NCI-H1930 (cell line): ENCODE measurements at regions not wholly inside any gene's neighbourhood (a gene's known extent, or its start where the extent isn't known, plus 50 kb on each side); places are given as distances from the start of the nearest gene placed in this dataset.
"Not testable (repeated sequence)": the region's sequence is repeated elsewhere in the genome, so short reads cannot be mapped to it uniquely, and the experiment has no call there.

Experiments
- DNase-seq, 2 experiments: peaks; one replicate each; lab custom pipeline; 2025; lab: John Stamatoyannopoulos, UW

DNA sequence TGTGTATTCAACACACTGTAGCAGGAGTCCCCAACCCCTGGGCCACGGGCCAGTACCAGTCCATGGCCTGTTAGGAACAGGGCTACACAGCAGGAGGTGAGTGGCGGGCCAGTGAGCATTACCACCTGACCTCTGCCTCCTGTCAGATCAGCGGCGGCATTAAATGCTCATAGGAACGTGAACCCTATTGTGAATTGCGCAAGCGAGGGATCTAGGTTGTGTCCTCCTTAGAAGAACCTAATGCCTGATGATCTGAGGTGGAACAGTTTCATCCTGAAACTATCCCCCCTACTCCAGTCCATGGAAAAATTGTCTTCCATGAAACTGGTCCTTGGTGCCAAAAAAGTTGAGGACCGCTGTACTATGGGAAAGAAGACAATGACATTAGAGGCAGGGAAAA is 386.9 kb downstream of the PREX1 start:
- no peak for DNase-seq

DNA sequence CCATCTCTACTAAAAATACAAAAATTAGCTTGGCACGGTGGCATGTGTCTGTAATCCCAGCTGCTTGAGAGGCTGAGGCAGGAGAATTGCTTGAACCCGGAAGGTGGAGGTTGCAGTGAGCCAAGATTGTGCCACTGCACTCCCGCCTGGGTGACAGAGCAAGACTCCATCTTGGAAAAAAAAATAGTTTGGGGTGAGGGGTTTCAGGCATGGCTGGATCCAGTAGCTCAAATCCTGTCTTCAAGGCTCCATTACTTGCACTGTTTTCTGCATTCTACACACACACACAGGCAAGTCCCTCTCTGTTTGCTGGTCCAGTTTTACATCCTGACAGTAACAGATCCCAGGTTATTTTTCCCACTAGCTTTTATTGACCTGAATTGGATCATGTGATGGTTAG is 387.5 kb downstream of the PREX1 start:
- not testable (repeated sequence) for DNase-seq

DNA sequence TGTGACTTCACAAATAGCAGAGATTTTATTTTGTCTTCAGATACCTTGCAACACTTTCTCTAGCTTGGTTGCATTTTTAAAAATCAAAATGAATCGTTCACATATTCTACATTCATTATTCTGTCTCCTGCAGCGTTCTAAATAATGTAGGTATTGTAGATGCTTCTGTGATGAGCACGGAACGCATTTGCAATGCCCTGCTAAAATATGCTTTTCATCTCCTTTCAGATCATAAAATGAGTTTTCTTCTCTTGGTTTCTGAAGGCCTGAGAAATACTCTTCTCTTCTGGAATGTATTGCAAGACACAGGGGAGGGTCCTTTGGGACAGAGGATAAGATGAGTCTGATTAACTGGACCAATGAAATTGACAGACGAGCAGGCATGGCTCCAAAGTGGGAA is 390.7 kb downstream of the PREX1 start:
- DNase-seq: no peak

DNA sequence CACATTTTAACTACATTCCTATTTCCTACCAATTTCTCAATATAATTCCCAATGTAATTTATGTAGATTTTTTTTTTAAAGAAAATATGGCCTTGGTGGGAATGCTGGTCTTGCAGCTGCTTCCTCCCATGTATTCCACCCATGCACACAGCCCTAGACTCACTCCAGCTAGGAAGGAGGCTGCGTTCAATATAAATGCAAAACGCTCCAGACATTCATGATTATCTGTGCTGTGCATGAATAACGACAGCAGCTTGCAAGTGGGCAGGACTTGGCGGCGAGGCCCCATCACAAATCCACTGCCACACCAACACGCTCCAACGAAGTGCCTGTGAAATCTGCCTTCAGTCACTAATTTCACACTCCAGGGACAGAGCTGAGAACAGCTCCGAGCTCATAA is 391.2 kb downstream of the PREX1 start:
- DNase-seq: not testable (repeated sequence)

DNA sequence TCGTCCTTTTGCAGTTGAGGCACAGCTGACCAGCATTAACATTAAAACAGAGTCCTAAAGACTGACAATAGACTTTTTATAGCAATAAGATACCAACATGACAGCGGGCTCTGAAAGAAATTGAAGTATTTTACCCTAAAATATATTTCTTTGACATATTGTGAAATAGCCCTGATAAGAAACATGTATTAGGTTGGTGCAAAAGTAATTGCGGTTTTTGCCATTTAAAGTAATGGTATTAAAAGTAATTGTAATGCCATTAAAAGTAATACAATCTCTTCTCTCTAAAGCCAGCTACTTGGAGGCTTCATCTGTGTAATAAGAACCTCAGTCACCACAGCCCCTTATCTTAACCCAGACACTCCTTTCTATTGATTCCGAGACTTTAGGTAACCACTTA is 394.6 kb downstream of the PREX1 start:
- no peak for DNase-seq

DNA sequence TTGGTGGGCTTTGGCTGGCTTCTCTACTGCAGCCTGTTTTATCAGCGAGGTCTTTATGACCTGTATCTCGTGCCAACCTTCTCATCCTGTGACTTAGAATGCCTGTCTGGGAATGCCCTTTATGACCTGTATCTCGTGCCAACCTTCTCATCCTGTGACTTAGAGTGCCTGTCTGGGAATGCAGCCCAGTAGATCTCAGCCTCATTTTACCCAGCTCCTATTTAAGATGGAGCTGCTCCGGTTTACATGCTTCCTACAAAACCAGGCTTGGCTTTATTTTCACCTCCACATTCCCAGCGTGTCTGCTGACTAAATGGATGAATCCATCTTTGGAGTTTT is 395.3 kb downstream of the PREX1 start:
- DNase-seq: no peak

DNA sequence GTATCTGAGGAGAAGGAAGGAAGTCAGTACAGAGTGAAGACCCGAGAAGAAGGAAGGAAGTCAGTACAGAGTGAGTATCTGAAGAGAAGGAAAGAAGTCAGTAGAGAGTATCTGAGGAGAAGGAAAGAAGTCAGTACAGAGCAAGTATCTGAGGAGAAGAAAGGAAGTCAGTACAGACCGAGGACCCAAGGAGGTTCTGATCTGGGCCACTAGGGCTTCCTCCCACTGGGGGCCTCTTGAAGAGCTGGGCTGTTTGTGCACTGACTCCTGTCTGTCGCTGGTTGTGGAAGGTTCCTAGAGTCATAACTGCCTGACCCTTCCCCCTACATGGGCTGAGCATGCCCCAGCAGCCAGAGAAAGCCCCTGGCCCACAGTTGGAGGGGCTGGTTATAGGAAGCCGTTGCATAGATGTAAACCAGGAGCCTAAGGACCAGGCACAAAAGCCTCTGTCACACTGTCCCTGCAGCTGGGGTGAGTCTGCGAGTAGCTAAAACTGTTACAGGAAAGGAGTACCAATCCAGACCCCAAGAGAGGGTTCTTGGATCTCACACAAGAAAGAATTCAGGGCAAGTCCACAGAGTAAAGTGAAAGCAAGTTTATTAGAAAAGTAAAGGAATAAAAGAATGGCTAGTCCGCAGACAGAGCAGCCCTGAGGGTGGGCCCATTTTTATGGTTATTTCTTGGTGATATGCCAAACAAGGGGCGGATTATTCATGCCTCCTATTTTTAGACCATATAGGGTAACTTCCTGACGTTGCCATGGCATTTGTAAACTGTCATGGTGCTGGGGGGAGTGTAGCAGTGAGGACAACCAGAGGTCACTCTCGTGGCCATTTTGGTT is 395.9 kb downstream of the PREX1 start:
- DNase-seq: no peak

DNA sequence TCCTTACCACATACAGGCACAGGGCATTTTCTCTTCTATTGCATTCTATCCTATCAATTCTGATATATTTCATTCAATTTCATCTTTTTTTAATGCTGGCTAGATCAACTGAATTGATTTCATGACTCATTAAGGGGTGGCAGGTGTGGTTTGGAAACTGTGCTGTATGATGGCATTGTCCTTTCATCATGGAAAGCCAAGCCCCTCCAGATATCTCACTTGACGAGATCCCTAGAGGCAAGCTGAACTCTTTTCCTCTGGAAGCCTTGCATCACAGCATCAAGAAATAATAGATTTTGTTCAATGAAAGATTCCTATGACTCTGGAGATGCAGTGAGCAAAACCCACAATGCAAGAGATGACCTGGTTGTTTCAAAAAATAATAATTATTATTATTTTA is 401.2 kb downstream of the PREX1 start:
- DNase-seq: no peak

DNA sequence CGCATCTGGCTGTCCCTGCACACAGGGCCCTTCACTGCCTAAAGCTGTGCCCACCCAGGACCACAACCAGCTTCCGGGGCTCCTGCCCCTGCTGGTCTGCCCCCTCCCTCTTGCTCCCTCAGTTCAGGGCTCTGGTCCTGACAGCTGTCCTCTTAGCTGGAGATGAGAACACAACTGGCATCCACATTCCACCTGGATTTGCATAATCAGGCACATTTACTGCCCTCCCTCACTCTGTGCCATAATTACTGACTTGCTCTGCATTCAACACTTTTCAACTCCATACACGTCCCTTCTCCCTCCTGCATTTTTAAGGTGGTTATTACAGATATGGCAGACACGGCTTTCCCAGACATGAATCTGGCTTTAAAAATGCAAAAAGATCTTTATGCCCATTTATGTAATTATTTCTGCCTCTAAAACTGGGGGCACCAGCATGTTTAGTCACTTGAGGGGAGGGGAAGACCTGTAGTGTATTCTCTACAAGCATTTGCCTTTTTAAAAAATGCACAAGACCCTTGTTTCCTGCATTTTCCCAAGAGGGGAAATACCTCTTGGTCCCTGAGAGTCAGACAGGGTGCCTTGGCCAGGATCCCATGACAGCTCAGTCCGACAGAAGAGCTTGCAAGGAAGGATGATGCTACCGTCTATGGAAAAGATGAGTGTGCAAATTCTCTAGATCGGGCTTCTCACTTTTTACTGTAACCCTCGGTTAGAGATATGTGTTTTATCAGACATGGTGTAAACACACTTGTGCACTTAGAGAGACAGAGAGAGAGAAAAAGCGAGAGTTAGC is 401.8 kb downstream of the PREX1 start:
- no peak for DNase-seq

DNA sequence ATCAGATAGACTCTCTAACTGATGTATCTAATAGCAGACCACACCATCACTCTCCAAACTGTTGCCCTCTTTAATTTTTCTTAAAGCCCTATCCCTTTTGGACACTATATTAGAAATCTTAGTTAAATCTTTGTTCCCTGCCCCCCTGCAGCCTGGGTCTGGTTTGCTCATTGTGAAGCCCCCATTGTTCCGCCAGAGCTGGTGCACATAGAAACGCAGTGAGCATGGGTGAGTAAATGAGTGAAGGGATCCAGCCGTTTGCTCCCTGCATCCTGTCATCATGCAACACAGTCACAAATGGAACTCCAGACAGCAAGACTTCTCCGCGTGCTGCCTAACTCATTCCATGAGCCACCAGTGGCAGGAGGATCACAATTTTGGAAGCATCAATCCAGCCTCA is 402.5 kb downstream of the PREX1 start:
- DNase-seq: no peak

DNA sequence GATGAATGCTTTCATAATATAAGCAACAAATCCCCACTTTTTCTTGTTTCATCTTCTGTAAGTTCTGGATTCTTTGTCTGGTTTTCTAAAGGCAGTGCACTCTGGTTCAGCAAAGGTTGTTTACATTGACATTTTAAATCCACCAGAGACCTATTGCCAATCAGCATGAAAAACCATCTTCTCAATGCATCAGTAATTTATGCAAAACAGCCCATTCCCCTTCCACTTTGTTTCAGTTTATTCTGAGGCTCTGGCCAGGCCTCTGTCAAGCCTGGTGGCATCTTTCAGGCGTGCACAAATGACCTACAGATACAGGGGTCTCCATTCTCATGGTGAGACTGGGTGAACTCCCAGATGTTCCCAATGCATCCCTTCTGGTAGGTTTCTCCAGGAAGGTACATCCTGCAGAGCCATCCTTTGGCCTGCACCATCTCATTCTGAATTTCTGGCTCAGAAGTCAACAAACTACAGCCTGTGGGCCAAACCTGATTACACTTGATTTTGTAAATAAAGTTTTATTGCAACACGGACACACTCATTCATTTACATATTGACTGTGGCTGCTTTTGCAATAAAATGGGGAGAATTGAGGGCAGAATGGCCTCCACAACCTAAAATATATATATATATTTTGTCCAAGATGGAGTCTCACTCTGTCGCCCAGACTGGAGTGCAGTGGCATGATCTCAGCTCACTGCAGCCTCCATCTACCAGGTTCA is 405.4 kb downstream of the PREX1 start:
- DNase-seq: no peak

DNA sequence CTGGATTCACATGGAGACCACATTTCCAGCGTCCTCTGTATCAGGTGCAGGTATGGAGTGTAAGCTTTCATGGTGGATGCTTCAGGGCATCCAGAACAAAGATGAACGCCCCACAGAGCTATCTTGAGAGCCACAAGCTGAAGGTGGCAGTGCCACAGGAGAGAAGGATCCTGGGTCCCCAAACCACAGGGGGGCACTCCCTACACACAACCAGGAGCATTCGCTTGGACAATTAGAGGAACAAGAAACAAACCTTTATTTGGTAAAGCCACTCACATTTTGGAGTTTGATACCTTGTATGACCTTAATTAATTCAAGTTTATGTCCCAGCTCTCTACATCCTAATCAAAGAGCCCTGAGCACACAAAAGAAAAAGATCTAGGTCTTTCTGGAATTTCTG is 406.3 kb downstream of the PREX1 start:
- DNase-seq: no peak

DNA sequence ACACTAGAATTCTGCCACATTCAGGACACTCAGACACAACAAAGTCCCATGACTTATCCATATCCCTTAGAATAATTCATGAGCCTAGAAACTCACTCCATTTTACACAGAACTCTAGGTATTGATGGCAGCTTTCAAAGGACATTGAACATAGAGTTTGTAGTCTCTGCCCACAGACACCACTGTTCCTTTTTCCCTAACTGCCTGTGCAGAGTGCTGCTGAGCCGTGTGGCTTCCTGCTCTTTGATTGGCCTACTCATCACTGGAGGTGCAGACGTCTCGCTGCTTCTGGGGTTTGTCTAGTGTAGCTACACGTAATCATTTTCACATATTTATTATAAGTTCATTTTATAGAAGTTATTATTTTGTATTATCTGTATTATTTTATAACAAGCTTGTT is 407.6 kb downstream of the PREX1 start:
- DNase-seq: no peak

DNA sequence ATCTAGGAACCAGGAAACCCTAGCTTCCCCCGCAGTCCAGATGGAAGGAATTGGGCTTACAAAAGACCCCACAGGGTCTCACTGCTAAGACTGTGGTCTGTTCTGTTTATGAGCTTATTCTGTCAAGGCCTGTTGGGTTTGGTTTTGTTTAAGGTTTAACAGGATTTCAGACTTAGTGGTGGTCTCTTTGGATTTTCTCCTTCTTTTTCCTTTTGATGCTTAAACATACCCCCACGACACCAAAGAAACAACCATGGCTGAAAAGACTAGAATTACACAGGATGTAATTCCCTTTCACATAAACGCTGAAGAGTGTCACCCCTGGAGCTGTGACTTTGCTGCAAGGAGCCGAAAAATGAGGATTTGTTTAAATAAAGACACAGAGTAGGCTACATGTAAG is 408.6 kb downstream of the PREX1 start:
- DNase-seq: no peak

DNA sequence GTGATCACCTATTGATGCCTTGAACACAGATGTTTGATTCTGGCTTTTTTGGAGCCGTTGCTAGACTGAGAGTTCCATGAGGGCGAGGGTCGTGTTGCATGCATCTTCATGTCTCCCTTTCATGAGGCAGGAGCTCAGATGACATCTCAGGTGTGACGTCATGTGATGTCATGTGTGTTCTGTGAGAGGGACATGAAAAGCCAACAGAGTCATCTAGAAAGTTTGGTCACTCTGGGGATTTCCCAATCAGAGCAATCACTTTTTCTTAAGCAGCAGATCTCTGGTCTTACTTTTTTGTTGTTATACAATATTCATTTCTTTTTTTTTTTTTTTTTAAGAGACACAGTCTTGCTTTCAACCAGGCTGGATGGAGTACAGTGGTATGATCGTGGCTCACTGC is 411.8 kb downstream of the PREX1 start:
- no peak for DNase-seq

DNA sequence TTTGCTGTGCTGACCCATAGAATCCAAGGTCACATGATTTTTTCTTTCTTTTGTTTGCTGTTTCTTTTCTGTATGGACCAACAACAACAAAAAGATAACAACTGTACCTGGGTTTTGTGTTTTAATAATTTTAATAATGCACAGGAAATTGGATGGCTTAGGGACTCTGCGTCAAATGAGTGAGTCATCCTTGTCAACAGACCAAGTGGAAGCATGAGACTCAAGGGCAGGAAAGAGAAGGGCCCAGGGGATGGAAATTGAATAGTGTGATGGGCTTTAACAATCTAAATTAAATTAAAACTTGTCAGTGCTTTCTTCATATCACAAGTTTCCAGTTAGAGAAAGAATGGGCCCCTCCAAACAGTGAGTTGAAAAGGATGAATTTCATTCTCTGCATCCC is 413.0 kb downstream of the PREX1 start:
- DNase-seq: no peak

DNA sequence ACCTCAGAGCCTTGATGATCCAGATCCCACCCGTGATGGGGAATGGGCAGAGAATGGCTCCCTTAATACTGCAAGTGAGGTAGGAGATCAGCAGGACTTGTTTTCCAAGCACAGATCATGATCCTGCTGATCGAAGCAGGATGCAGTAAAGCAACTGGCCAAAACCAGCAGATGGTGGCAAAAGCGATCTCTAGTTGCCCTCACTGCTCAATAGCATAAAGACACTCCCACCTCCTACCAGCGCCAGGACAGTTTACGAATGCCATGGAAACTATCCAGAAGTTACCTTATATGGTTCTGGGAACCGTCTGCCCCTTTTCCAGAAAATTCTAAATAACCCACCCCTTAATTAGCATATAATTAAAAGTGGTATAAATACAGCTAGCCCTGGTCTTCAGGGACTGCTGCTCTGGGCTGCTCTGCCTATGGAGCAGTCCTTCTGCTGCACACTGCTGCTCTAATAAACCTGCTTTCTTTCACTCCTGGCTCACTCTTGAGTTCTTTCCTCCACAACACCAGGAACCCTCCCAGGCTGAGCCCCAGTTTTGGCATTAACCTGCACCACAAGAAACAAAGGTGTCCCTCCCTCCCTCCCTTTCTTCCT is 415.8 kb downstream of the PREX1 start:
- no peak for DNase-seq

DNA sequence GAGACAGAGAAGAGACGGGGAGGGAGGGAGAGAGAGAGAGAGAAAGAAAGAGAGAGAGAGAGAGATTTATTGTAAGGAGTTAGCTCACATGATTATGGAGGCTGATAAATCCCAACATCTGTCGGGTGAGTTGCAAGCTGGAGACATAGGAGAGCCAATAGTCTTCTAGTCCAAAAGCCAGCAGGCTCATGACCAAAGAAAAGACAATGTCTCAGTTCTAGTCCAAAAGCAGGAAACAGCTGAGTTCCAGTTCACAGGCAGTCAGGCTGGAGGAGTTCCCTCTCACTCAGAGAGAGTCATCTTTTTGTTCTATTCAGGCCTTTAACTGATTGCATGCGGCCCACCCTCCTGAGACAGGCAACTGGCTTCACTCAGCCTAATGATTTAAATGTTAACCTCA is 416.6 kb downstream of the PREX1 start:
- DNase-seq: no peak

DNA sequence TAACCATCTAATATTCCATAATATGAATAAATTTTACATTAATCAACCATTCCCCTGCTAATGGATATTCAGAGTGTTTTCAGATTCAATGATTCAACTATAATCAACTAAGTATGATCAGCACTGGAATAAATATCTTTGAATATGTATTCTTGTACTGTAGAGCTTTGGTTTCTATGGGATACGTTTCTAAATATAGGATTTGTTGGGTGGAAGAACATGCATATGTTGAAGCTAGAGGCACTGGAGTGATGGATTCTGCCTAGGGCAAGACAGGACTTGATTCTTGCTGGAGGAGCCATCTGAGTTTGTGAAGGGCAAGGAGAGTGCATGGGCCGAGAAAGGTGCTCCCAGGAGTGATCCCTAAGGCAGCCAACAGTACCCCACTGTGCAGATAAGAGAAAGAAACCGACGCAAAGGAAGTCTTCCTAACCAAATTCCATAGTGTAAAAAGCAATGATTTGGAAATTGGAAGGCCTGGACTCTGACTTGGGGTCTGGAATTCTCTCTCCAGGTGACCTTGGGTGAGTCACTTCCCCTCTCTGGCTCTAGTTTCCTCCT is 418.7 kb downstream of the PREX1 start:
- DNase-seq: no peak

DNA sequence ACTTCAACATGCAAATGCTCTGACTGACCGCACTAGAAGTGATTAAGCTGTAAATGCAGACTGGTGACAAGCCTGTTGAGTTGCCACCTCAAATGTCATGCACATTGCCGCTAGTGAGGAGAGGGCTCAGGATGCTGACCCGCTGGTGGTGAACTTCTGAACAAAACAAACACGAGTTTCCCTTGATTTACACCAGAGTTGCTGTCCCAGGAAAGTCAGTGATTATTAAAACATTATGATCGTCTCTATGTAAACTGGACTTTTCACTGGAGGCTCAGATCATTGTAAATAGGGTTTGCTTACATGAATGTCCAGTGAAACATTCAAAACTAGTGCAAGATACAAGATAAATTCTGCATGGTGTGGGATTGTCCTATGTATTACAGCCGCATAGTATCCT is 420.1 kb downstream of the PREX1 start:
- DNase-seq: no peak

DNA sequence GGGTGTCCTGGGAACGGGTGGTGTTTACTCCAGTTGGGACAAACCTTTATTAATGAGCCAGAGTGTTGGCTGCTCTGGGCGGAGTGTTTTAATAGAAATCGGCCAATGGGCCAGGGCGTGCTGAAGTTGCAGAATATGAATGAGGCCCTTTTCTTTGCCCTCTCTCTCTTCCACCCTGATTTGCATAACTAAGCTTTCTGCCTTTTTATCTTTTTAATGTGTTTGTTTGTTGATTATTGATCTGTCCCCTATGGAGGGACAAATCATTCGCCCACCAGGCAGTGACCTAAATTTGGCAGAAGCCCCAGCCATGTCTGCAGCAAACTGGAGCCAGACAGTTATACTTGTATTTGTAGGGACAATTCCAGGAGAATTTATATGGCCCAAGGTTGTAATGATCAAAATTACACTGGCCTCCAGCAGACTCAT is 420.9 kb downstream of the PREX1 start:
- no peak for DNase-seq

DNA sequence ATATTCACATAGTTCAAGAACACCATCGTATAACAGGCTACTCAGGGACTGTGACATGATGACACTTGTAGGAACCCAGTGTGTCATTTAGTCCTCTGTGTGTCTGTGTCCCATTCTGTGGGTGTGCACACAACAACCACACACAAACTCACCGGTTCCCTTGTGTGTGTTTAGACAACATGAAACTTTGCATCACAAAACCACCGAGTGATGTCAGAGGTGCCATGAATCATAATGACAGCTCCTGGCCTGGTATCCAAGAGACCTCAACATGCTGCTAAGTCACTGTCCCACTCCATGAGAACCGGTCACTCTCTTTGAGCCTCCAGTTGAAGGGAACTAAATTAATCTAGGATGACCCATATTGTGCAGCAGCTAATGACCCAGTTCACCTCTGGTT is 421.3 kb downstream of the PREX1 start:
- DNase-seq: no peak
